ENCODE measurements at regions not wholly inside any gene's neighbourhood (a gene's known extent, or its start where the extent isn't known, plus 50 kb on each side); places are given as distances from the start of the nearest gene placed in this dataset.

- TF ChIP-seq JUND (IDR thresholded peaks at IDR 0.05; ENCODE audit: low read depth, low read length) (no peak), ESRRA (IDR thresholded peaks at IDR 0.05; ENCODE audit: low read length) (no peak), EP300 (IDR thresholded peaks at IDR 0.05; ENCODE audit: borderline replicate concordance in 1 of 2, control insufficient read depth in 1 of 2, low read depth in 2 of 2, low read length in 2 of 2) (no peak), CTCF (IDR thresholded peaks at IDR 0.05 in 2 of 3, conservative IDR thresholded peaks at IDR 0.05 in 1 of 3; ENCODE audit: control insufficient read depth in 2 of 3, extremely low read depth in 1 of 3, insufficient read depth in 1 of 3, low read depth in 3 of 3, low read length in 3 of 3) (no peak), MXI1 (IDR thresholded peaks at IDR 0.05; ENCODE audit: low read depth, low read length) (no peak), HSF1 (IDR thresholded peaks at IDR 0.05; ENCODE audit: low read depth, low read length) (no peak), EGR1 (IDR thresholded peaks at IDR 0.05; ENCODE audit: borderline replicate concordance in 1 of 2, low read depth in 2 of 2, low read length in 2 of 2) (no peak), ATF7 (IDR thresholded peaks at IDR 0.05; ENCODE audit: low read depth) (no peak), USF2 (IDR thresholded peaks at IDR 0.05; ENCODE audit: borderline replicate concordance, low read depth, low read length) (no peak), ELK1 (IDR thresholded peaks at IDR 0.05; ENCODE audit: low read depth, low read length) (no peak), RAD21 (IDR thresholded peaks at IDR 0.05; ENCODE audit: insufficient read depth, low read depth, low read length) (no peak)
Observed at GRCh38 chr1:5551274-5551975, 440.8 kb downstream of the NPHP4 start.
